ENCODE measurements at regions not wholly inside any gene's neighbourhood (a gene's known extent, or its start where the extent isn't known, plus 50 kb on each side); places are given as distances from the start of the nearest gene placed in this dataset.

DNA sequence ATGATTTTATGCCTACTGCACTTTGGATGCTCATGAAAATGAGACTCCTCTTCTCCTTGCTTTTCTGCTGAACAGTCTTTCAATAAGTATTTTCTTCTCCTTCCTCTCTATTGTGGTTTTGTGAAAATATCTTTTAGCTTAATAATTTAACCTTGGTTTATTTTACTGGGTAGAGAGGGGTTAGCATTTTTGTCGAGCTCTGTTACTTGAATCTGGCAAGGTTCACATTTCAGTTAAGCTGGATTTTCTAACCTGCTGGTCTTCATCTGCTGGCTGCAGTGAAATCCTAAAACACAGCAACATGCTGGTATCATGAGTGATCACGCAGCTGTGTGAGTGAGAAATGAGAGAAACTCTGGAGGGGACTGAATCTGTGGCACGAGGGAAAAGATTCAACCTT is 222.7 kb upstream of the NOX3 start:
- no peak overlapping the region for H3K4me3 ChIP-seq (replicated peaks; ENCODE audit: low read depth, low read length)
- no peak for TF ChIP-seq CTCF (IDR thresholded peaks at IDR 0.05; ENCODE audit: low read depth, low read length, missing control alignments)
- DNase-seq (ENCODE audit: extremely low read depth, low read depth), result peak; percentile 9

- no peak for DNase-seq (ENCODE audit: extremely low read depth, low read depth)
- no peak for TF ChIP-seq CTCF (IDR thresholded peaks at IDR 0.05; ENCODE audit: low read depth, low read length, missing control alignments)
- no peak overlapping the region for H3K4me3 ChIP-seq (replicated peaks; ENCODE audit: low read depth, low read length)
Observed at GRCh38 chr6:155676346-155676745, 220.7 kb upstream of the NOX3 start.

- no peak for DNase-seq (ENCODE audit: extremely low read depth, low read depth)
- no peak for TF ChIP-seq CTCF (IDR thresholded peaks at IDR 0.05; ENCODE audit: low read depth, low read length, missing control alignments)
- H3K4me3 ChIP-seq (replicated peaks; ENCODE audit: low read depth, low read length), result no peak overlapping the region
Observed at GRCh38 chr6:155670655-155671054, 215.0 kb upstream of the NOX3 start.

DNA sequence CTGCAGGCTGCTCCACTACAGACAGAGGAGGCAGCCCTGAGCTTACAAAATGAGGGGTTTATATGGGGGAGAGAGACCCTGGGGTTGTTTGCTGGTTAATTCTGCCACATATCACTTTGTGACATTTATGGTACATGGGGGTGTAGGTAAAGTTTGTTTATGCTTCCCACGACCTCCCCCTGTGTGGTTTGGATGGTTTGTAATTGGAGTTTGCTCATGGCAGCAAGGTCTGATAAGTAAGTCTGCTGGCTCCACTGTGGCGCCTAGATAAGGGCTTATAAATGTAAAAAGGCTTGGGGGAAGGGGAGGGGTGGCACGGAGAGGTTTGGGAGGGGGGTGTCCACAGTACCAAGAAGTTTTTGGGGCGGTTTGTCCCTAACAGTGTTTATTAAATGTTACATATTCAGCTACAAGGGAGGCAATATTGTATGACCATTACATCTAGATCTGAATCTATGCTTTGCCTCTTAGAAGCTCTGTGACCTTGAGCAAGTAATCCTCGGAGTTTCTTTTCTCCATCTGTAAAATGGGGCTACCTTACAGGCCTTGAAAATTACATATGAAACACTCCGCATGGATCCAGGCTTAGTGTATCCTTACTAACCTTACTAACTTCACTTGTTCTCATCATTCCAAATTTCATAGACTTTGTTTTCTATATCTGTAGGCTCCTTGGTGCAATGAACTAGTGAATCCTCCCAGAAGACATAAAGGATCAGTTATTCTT is 204.8 kb upstream of the NOX3 start:
- no peak for TF ChIP-seq CTCF (IDR thresholded peaks at IDR 0.05; ENCODE audit: low read depth, low read length, missing control alignments)
- DNase-seq (ENCODE audit: extremely low read depth, low read depth), result no peak
- no peak overlapping the region for H3K4me3 ChIP-seq (replicated peaks; ENCODE audit: low read depth, low read length)

DNA sequence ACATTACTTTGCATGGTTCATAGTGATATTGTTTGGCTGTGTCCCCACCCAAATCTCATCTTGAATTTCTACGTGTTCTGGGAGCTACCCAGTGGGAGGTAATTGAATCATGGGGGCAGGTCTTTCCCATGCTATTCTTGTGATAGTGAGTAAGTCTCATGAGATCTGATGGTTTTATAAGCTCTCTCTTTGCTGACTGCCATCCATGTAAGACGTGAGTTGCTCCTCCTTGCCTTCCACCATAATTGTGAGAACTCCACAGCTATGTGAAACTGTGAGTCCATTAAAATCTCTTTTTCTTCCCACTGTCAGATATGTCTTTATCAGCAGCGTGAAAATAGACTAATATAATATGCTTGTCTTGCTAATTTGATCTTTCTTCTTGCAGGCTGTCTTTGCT is 200.4 kb upstream of the NOX3 start:
- H3K4me3 ChIP-seq (replicated peaks; ENCODE audit: low read depth, low read length), result no peak overlapping the region
- TF ChIP-seq CTCF (IDR thresholded peaks at IDR 0.05; ENCODE audit: low read depth, low read length, missing control alignments), result no peak
- DNase-seq (ENCODE audit: extremely low read depth, low read depth), result no peak

- no peak for TF ChIP-seq CTCF (IDR thresholded peaks at IDR 0.05; ENCODE audit: low read depth, low read length, missing control alignments)
- DNase-seq (ENCODE audit: extremely low read depth, low read depth), result no peak
Observed at GRCh38 chr6:155654474-155654873, 198.8 kb upstream of the NOX3 start.

GRCh38 chr6:155648301-155648700 is 192.7 kb upstream of the NOX3 start:
- DNase-seq (ENCODE audit: extremely low read depth, low read depth), result no peak
- H3K4me3 ChIP-seq (replicated peaks; ENCODE audit: low read depth, low read length), result no peak overlapping the region
- TF ChIP-seq CTCF (IDR thresholded peaks at IDR 0.05; ENCODE audit: low read depth, low read length, missing control alignments), result no peak

More at GRCh38 chr6:155654474-155654873, 198.8 kb upstream of the NOX3 start:
- no peak overlapping the region for H3K4me3 ChIP-seq (replicated peaks; ENCODE audit: low read depth, low read length)
